GM19467 (cell line): ENCODE measurements at regions not wholly inside any gene's neighbourhood (a gene's known extent, or its start where the extent isn't known, plus 50 kb on each side); places are given as distances from the start of the nearest gene placed in this dataset.

Experiments
- ATAC-seq: cut with Tn5 transposase; IDR thresholded peaks from one replicate; pipeline ENCODE4 v1.9.1; 2021; ENCODE audit warnings: mild to moderate bottlenecking, moderate library complexity; ENCODE audit not compliant: unreplicated experiment

- ATAC-seq = no peak
These were observed 111.8 kb upstream of the ATP1A1 start for GRCh38 chr1:116261227-116261626.

- no peak for ATAC-seq
These were observed 110.6 kb upstream of the ATP1A1 start for GRCh38 chr1:116262207-116262994.

DNA sequence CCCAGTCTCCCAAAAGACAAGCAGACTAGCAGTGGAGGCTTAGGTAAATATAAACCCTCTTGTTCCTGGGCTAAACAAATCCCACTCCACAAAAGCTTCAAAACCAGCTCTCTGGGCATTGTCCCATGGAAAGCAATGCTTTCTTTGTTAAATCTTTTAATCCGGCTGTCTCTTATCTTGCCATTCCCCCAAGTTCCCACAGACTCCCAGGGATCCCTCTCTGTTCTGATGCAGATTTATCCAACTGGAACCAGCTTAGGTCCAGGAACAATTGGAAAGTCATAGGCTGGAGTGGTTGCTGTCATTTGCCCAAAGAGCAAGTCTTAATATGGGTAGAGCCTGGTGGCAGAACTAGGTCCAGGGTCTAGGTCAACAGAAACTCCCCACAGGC is 110.1 kb upstream of the ATP1A1 start:
- ATAC-seq = no peak

DNA sequence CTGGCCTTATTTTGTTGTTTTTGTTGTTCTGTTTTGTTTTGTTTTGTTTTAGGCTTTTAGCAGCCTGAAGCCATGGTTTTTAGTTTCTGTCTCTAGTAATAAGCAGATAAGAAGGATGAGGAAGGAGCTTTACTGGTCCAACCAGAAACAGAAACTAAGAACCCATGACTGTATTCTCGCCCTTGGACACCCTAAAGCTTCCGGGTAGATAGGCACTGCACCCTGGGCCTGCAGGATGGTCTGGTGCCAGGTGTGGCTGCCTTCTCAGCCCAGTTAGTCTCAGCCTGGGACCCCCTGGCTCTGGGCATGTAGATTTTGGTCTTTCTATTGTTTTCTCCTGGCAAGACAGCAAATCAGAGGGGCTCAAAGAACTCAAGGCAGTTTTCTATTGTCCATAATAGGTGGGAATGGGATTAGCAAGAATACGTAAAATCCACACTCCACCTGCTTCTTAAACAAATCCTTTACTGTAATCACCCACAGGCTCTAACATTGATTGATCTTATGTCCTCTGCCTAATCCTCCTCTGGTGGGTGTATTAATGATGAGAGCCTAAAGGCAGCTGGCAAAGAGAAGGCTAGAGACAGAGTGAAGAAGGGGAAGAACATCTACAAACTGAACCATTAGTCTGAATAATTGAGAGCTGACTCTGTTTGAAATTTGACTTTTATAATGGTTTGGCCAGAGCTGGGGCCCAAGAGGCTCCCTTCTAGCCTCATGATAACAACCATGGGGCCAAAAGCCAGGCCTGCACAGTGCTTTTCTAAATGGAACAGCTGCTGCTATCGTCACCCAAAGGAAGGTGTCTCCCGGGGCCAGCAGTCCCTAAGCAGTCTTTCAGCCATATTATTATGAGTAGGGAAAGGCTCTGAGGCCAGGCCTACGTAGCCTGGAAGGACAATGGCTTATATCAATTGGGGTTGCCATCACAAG is 106.8 kb upstream of the ATP1A1 start:
- ATAC-seq = no peak

- no peak for ATAC-seq
These were observed 106.2 kb upstream of the ATP1A1 start for GRCh38 chr1:116266864-116267212.

DNA sequence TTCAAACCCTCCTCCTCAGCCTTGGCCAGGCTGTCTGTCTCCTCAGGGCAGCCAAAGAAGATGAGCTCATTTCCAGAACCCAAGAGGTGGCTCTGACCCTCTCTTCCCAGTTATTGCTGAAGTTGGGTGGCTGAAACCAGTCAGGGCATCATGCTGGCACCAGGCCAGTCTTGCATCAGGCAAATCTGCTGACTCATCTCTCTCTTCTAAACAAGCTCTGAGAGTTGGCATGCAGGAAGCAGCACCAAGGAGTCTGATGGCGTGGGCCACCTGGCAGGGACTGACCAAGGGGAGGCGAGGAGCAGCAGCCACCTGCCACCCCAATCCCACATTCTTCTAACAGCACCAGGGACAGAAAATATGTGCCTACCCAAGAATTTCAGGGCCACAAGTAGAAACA is 104.8 kb upstream of the ATP1A1 start:
- no peak for ATAC-seq

DNA sequence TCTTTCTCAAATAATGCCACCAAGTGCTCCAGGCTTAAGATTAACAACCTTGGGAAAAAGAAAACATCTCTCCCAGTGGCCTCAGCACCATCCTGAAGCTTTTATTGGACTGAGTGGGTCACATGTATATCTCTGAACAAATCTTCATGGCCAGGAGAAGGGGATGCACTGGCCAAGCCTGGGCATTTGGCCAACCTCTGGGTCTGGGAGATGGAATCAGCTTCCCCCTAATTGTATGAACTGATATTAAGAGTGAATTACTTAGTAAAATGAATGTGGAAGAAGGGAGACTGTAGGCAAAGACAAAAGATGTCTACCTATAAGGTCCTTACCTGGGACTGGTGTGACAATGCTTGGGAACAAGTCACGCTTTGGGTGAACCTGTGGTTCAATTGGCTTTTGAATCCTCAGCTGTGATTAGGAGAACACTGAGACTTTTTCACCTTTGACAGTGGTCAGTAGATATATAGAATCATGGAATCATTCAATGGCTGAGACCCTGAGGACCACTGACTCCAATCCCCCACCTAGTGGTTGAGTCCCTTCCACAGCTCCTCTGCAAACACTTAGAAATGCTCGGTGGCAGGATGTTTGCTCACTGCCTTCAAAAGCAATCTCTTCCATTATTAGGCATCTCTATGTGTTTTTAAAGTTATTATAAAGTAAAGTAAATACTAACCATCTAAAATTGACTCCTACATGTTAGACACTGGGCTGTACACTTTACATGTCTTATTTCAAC is 102.6 kb upstream of the ATP1A1 start:
- no peak for ATAC-seq

GRCh38 chr1:116273042-116273783 is 99.8 kb upstream of the ATP1A1 start:
- ATAC-seq = no peak

DNA sequence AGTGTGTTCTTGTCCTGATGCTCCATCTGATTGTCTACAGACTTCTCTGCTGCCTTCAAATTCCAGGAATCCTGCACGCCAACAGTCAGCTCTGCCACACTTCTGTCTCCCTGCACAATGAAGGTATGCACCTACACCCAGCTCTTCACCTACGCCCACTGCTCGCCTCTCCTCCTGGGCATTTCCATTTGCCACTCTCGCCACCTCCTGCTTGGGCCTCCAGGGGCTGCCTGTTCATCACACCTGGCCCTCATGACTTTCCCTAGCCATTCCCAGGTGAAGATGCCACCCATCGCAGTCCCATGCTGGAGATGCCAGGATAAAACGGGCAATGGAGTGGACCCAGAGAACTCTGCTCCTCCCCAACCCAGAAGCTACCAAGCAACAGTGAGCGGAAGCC is 96.5 kb upstream of the ATP1A1 start:
- no peak for ATAC-seq

GRCh38 chr1:116277840-116278540 is 95.1 kb upstream of the ATP1A1 start:
- ATAC-seq = no peak

GRCh38 chr1:116278541-116278866 is 94.5 kb upstream of the ATP1A1 start:
- no peak for ATAC-seq

GRCh38 chr1:116279715-116280114 is 93.3 kb upstream of the ATP1A1 start:
- no peak for ATAC-seq

- ATAC-seq = no peak
These were observed 88.1 kb upstream of the ATP1A1 start for GRCh38 chr1:116284819-116285390.

GRCh38 chr1:116286541-116286971 is 86.5 kb upstream of the ATP1A1 start:
- no peak for ATAC-seq

DNA sequence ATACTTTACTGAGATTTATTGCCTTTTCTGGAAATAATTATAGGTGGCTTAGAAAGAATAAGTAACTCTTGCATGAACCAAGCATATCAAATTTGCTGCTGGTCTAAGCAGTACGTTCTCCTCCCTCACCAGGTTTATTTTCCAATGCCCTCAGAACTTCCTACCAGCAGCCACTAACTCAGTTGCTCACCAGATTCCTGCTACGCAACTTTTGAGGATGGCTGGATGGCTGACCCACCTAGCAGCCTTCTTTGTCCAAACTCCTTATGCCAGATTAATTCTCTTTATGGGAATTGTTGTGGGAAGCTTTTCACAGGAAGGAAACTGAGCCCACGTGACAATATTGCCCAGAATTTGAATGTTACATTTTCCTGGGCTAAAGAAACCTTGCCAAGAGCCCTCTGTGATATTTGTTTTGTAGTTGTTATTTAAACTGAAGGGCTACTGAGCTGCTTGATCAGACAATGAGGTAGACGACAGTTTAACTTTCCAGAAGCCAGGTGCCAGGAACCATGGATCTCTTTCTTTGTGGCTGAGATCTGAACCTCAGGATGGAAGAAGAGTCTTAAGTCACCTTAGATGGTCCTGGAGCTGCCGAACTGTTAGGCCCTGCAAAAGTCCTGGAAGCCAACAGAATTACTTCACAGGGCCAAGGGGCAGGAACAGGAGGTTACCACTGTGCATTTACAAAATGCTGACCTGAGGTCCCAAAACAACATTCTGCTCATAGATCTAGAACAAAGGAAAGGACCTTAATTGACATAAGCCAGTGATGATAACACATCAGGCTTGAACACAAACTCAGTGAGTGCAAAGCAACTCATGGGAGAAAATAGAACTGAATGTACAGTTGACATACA is 85.5 kb upstream of the ATP1A1 start:
- ATAC-seq = no peak

DNA sequence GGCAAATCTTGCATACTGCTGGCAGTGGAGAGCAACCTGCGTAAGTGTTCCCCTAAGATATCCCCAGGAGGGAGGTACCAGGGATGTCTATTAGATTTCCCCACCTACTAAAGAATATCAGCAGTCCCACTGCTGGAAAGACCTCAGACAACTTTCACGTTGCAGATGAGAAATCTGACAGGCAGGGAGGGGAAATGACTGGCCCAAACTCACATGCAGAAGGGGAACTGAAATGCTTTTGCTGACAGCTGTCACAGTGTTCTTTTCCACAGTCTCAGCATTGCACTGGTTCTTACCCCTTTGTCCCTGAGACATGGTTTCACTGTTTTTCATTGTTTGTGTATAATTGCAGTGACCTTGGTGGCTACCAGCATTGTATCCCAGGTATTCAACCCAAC is 84.8 kb upstream of the ATP1A1 start:
- ATAC-seq = peak; percentile 64

- no peak for ATAC-seq
These were observed 83.9 kb upstream of the ATP1A1 start for GRCh38 chr1:116289193-116289592.

DNA sequence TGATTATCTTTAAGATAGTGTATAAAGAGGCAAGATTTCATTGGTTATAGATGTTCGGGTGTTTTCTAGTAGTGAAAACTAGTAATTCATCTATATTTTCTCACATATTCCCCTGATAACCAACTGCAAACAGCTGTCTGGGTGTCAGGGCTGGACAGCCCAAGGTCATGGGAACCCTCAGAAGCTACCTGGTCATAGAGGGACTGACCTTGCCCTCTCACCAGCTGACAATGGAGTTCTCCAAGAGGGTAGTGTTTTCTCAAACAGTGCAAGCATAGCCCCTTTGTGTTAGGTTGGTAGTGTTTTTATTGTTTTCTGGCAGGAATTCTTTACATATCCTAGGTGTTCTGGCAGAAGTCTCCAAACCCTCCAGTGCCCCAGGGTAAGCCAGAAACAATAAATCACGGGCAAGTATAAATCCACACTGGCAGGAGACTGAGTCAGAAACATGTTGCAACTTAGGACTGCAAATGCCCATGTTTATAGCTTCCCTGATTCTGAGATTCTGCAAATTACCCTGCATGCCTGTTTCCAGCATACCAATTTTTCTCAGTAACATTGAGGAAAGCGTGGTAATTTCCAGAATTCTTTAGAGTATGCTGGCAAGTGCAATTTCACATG is 82.8 kb upstream of the ATP1A1 start:
- ATAC-seq = no peak

- no peak for ATAC-seq
These were observed 82.0 kb upstream of the ATP1A1 start for GRCh38 chr1:116291024-116291423.
